Body of pancreas (tissue), 4 donors: ENCODE measurements at regions not wholly inside any gene's neighbourhood (a gene's known extent, or its start where the extent isn't known, plus 50 kb on each side); places are given as distances from the start of the nearest gene placed in this dataset.

Source experiments
- POLR2A ChIP-seq, 3 donors: fragments of 450-650 bp; IDR thresholded peaks; one replicate each; pipeline ENCODE4 v1.6.1; 2016; ENCODE audit warnings: antibody characterized with exemption in 3 of 3, mild to moderate bottlenecking in 2 of 3
- TF ChIP-seq, protein P1 (sequence below), 7 experiments: fragments of 450-650 bp in 4 of 7; fragments of 200-600 bp in 3 of 7; sonication (generic) in 3 of 7; IDR thresholded peaks; one replicate each; pipeline ENCODE4 v1.5.1; 2016 to 2019; ENCODE audit warnings: antibody characterized with exemption in 7 of 7

DNA sequence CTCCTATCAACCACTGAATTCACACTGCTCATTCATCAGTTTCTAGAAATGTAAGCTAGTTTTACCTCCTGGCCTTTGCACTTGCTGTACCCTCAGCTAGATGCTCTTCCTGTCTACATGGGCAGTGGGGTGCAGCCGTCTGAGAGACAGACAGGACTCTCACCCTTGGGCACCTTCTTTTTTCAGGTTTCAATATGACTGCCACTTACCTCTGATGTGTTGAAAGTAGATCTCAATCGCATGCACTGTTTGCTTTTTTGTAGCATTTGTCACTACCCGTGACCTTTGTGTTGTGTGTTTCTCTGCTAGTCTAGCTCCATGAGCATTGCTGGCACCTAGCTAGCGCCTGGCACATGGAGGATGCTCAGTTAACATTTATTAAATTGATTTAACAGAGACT lies 403.1 kb upstream of the TRPC7 start:
- TF ChIP-seq, protein P1, sequence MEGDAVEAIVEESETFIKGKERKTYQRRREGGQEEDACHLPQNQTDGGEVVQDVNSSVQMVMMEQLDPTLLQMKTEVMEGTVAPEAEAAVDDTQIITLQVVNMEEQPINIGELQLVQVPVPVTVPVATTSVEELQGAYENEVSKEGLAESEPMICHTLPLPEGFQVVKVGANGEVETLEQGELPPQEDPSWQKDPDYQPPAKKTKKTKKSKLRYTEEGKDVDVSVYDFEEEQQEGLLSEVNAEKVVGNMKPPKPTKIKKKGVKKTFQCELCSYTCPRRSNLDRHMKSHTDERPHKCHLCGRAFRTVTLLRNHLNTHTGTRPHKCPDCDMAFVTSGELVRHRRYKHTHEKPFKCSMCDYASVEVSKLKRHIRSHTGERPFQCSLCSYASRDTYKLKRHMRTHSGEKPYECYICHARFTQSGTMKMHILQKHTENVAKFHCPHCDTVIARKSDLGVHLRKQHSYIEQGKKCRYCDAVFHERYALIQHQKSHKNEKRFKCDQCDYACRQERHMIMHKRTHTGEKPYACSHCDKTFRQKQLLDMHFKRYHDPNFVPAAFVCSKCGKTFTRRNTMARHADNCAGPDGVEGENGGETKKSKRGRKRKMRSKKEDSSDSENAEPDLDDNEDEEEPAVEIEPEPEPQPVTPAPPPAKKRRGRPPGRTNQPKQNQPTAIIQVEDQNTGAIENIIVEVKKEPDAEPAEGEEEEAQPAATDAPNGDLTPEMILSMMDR (IDR thresholded peaks at IDR 0.05): no peak
- no peak for TF ChIP-seq POLR2A (IDR thresholded peaks at IDR 0.05)
